ENCODE measurements at regions not wholly inside any gene's neighbourhood (a gene's known extent, or its start where the extent isn't known, plus 50 kb on each side); places are given as distances from the start of the nearest gene placed in this dataset.

- H3K79me2 ChIP-seq (replicated peaks; ENCODE audit: insufficient read depth, low read length): no peaks in the 10 kb centered on the region
- H3K9ac ChIP-seq (ENCODE audit: low read length): no peak overlapping the region
- H3F3A ChIP-seq (ENCODE audit: insufficient read depth, low read length, poor library complexity, severe bottlenecking): no peaks in the 10 kb centered on the region
- no peaks in the 10 kb centered on the region for H4K20me1 ChIP-seq (ENCODE audit: insufficient read depth)
- no peaks in the 10 kb centered on the region for H3K9me3 ChIP-seq (ENCODE audit: low read length)
- no peak overlapping the region for H3K4me2 ChIP-seq (ENCODE audit: low read length)
- H3K4me3 ChIP-seq (ENCODE audit: low read length): no peak overlapping the region
- H3K9me2 ChIP-seq (ENCODE audit: insufficient read depth, low read length): no peaks in the 10 kb centered on the region
- TF ChIP-seq EP300 (conservative IDR thresholded peaks at IDR 0.05; ENCODE audit: poor library complexity, severe bottlenecking): no peak
- TF ChIP-seq, protein P1, sequence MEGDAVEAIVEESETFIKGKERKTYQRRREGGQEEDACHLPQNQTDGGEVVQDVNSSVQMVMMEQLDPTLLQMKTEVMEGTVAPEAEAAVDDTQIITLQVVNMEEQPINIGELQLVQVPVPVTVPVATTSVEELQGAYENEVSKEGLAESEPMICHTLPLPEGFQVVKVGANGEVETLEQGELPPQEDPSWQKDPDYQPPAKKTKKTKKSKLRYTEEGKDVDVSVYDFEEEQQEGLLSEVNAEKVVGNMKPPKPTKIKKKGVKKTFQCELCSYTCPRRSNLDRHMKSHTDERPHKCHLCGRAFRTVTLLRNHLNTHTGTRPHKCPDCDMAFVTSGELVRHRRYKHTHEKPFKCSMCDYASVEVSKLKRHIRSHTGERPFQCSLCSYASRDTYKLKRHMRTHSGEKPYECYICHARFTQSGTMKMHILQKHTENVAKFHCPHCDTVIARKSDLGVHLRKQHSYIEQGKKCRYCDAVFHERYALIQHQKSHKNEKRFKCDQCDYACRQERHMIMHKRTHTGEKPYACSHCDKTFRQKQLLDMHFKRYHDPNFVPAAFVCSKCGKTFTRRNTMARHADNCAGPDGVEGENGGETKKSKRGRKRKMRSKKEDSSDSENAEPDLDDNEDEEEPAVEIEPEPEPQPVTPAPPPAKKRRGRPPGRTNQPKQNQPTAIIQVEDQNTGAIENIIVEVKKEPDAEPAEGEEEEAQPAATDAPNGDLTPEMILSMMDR (IDR thresholded peaks at IDR 0.05; ENCODE audit: poor library complexity, severe bottlenecking): no peak
- no peak for TF ChIP-seq TAF1 (IDR thresholded peaks at IDR 0.05; ENCODE audit: low read depth)
- TF ChIP-seq SMC3 (conservative IDR thresholded peaks at IDR 0.05; ENCODE audit: poor library complexity): no peak
- TF ChIP-seq REST (IDR thresholded peaks at IDR 0.05; ENCODE audit: borderline replicate concordance): no peak
- no peak for TF ChIP-seq POLR2AphosphoS5 (IDR thresholded peaks at IDR 0.05)
- no peak for TF ChIP-seq EZH2 (IDR thresholded peaks at IDR 0.05; ENCODE audit: borderline replicate concordance, insufficient read depth, low read length, poor library complexity, severe bottlenecking)
- no peak for TF ChIP-seq MXI1 (conservative IDR thresholded peaks at IDR 0.05; ENCODE audit: poor library complexity, severe bottlenecking)
- no peak for TF ChIP-seq RAD21 (conservative IDR thresholded peaks at IDR 0.05)
- no peak overlapping the region for H3K27ac ChIP-seq (ENCODE audit: low read length)
- no peaks in the 10 kb centered on the region for H3K27me3 ChIP-seq (ENCODE audit: insufficient read depth, low read depth, low read length)
- H2AFZ ChIP-seq (ENCODE audit: low read depth, low read length): no peak overlapping the region
- H3K36me3 ChIP-seq (ENCODE audit: insufficient read depth, low read length): no peaks in the 10 kb centered on the region
These were observed 166.5 kb upstream of the PUDP start for GRCh38 chrX:7314425-7314824.

- Histone ChIP-seq H3K27me3 (ENCODE audit: insufficient read depth, low read depth, low read length) (no peaks in the 10 kb centered on the region), H3K9me2 (ENCODE audit: insufficient read depth, low read length) (no peaks in the 10 kb centered on the region), H3K9me3 (ENCODE audit: low read length) (no peaks in the 10 kb centered on the region), H4K20me1 (ENCODE audit: insufficient read depth) (no peaks in the 10 kb centered on the region), H3K4me2 (ENCODE audit: low read length) (no peak overlapping the region), H3K9ac (ENCODE audit: low read length) (no peak overlapping the region), H2AFZ (ENCODE audit: low read depth, low read length) (no peak overlapping the region), H3K27ac (ENCODE audit: low read length) (no peak overlapping the region), H3F3A (ENCODE audit: insufficient read depth, low read length, poor library complexity, severe bottlenecking) (no peaks in the 10 kb centered on the region), H3K4me3 (ENCODE audit: low read length) (no peak overlapping the region), H3K79me2 (replicated peaks; ENCODE audit: insufficient read depth, low read length) (no peaks in the 10 kb centered on the region), H3K36me3 (ENCODE audit: insufficient read depth, low read length) (no peaks in the 10 kb centered on the region)
- TF ChIP-seq RAD21 (conservative IDR thresholded peaks at IDR 0.05): no peak
- TF ChIP-seq EP300 (conservative IDR thresholded peaks at IDR 0.05; ENCODE audit: poor library complexity, severe bottlenecking): no peak
- TF ChIP-seq TAF1 (IDR thresholded peaks at IDR 0.05; ENCODE audit: low read depth): no peak
These were observed 159.8 kb upstream of the PUDP start for GRCh38 chrX:7307720-7308119.

DNA sequence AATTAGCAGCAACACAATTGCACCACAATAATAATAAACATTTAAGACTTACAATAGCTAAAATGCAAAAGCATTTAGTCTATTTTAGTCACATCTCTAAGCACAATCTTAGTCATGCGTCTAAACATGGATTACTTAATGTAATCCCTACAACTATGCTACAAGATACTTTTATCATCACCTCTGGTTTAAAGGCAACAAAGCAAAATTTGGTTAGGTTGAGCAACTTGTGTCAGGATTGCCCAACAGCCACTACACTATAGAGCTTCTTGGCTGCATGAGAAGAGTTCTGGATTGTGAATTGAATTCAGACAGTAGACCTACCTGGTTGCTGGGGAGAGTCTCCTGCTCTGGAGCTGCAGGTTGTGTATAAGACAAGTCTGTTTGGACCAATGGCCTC is 146.5 kb upstream of the PUDP start:
- H3K27ac ChIP-seq (ENCODE audit: low read length): no peak overlapping the region
- H3K9me2 ChIP-seq (ENCODE audit: insufficient read depth, low read length): no peaks in the 10 kb centered on the region
- no peak overlapping the region for H3K4me2 ChIP-seq (ENCODE audit: low read length)
- H3K4me3 ChIP-seq (ENCODE audit: low read length): no peak overlapping the region
- no peak overlapping the region for H2AFZ ChIP-seq (ENCODE audit: low read depth, low read length)
- no peaks in the 10 kb centered on the region for H4K20me1 ChIP-seq (ENCODE audit: insufficient read depth)
- H3K9ac ChIP-seq (ENCODE audit: low read length): no peak overlapping the region
- no peaks in the 10 kb centered on the region for H3K36me3 ChIP-seq (ENCODE audit: insufficient read depth, low read length)
- no peaks in the 10 kb centered on the region for H3K27me3 ChIP-seq (ENCODE audit: insufficient read depth, low read depth, low read length)
- no peak for TF ChIP-seq EZH2 (IDR thresholded peaks at IDR 0.05; ENCODE audit: borderline replicate concordance, insufficient read depth, low read length, poor library complexity, severe bottlenecking)
- TF ChIP-seq SMC3 (conservative IDR thresholded peaks at IDR 0.05; ENCODE audit: poor library complexity): no peak
- no peak for TF ChIP-seq EP300 (conservative IDR thresholded peaks at IDR 0.05; ENCODE audit: poor library complexity, severe bottlenecking)
- no peak for TF ChIP-seq TAF1 (IDR thresholded peaks at IDR 0.05; ENCODE audit: low read depth)
- no peak for TF ChIP-seq RAD21 (conservative IDR thresholded peaks at IDR 0.05)
- no peak for TF ChIP-seq POLR2AphosphoS5 (IDR thresholded peaks at IDR 0.05)
- no peak for TF ChIP-seq MXI1 (conservative IDR thresholded peaks at IDR 0.05; ENCODE audit: poor library complexity, severe bottlenecking)
- TF ChIP-seq, protein P1 (IDR thresholded peaks at IDR 0.05; ENCODE audit: poor library complexity, severe bottlenecking): no peak
- no peak for TF ChIP-seq REST (IDR thresholded peaks at IDR 0.05; ENCODE audit: borderline replicate concordance)
- H3F3A ChIP-seq (ENCODE audit: insufficient read depth, low read length, poor library complexity, severe bottlenecking): no peaks in the 10 kb centered on the region
- H3K9me3 ChIP-seq (ENCODE audit: low read length): no peaks in the 10 kb centered on the region
- H3K79me2 ChIP-seq (replicated peaks; ENCODE audit: insufficient read depth, low read length): no peaks in the 10 kb centered on the region

Data from neural cell (in vitro differentiated cells).